T-helper 17 cell (primary cell): ENCODE measurements at regions not wholly inside any gene's neighbourhood (a gene's known extent, or its start where the extent isn't known, plus 50 kb on each side); places are given as distances from the start of the nearest gene placed in this dataset.

Source experiments
- ATAC-seq: fragments of 150-1000 bp; cut with Tn5 transposase; 2 replicates; pipeline ENCODE4 v1.10.0; 2021; ENCODE audit warnings: mild to moderate bottlenecking, moderate library complexity
- DNase-seq, 3 donors: peaks; one replicate each; pipeline versions ENCODE4 v3.0.0 to v3.0.0-alpha.2; 2020 to 2021
- H3K9me3 ChIP-seq: one replicate; pipeline ENCODE4 v1.7.0; 2013; ENCODE audit warnings: low read length, mild to moderate bottlenecking; ENCODE audit not compliant: control insufficient read depth, poor library complexity, severe bottlenecking
- H3K27ac Mint-ChIP-seq: one replicate; pipeline ENCODE4 v1.8.0; 2022; ENCODE audit warnings: mild to moderate bottlenecking, moderate library complexity, mixed read lengths
- H3K27me3 Mint-ChIP-seq: one replicate; pipeline ENCODE4 v1.8.0; 2022; ENCODE audit warnings: mixed read lengths
- H3K36me3 Mint-ChIP-seq: one replicate; pipeline ENCODE4 v1.8.0; 2022; ENCODE audit warnings: low read depth, mixed read lengths
- H3K4me1 Mint-ChIP-seq: one replicate; pipeline ENCODE4 v1.8.0; 2022; ENCODE audit warnings: mild to moderate bottlenecking, mixed read lengths
- H3K4me3 Mint-ChIP-seq: one replicate; pipeline ENCODE4 v1.8.0; 2022; ENCODE audit warnings: mild to moderate bottlenecking, moderate library complexity, mixed read lengths

- ATAC-seq (no peak), DNase-seq (no peak)
- Mint-ChIP-seq H3K4me1 (no peaks in the 10 kb centered on the region), H3K27ac (no peak overlapping the region), H3K4me3 (no peak overlapping the region), H3K36me3 (no peaks in the 10 kb centered on the region), H3K27me3 (peaks cover 39% of the 10 kb centered on the region)
- no peaks in the 10 kb centered on the region for H3K9me3 ChIP-seq
Observed at GRCh38 chr3:70861234-70861633, 548.8 kb upstream of the MDFIC2 start.

GRCh38 chr3:70857916-70858315, 545.5 kb upstream of the MDFIC2 start:
- DNase-seq, result no peak
- no peak for ATAC-seq
- H3K27ac Mint-ChIP-seq, result no peak overlapping the region
- peaks cover 39% of the 10 kb centered on the region for H3K27me3 Mint-ChIP-seq
- H3K4me3 Mint-ChIP-seq, result no peak overlapping the region
- H3K4me1 Mint-ChIP-seq, result peaks cover 5% of the 10 kb centered on the region
- H3K9me3 ChIP-seq, result no peaks in the 10 kb centered on the region
- H3K36me3 Mint-ChIP-seq, result no peaks in the 10 kb centered on the region

GRCh38 chr3:70856414-70857162, 544.1 kb upstream of the MDFIC2 start:
- no peak for DNase-seq
- no peak overlapping the region for H3K4me3 Mint-ChIP-seq
- H3K4me1 Mint-ChIP-seq, result peaks cover 5% of the 10 kb centered on the region
- peaks cover 2% of the 10 kb centered on the region for H3K36me3 Mint-ChIP-seq
- H3K9me3 ChIP-seq, result no peaks in the 10 kb centered on the region
- H3K27me3 Mint-ChIP-seq, result peaks cover 27% of the 10 kb centered on the region
- ATAC-seq, result no peak
- H3K27ac Mint-ChIP-seq, result no peak overlapping the region

- no peak overlapping the region for H3K4me3 Mint-ChIP-seq
- no peak overlapping the region for H3K27ac Mint-ChIP-seq
- peaks cover 2% of the 10 kb centered on the region for H3K36me3 Mint-ChIP-seq
- DNase-seq, result no peak
- no peak for ATAC-seq
- peaks cover 5% of the 10 kb centered on the region for H3K4me1 Mint-ChIP-seq
- no peaks in the 10 kb centered on the region for H3K9me3 ChIP-seq
- peaks cover 19% of the 10 kb centered on the region for H3K27me3 Mint-ChIP-seq
Observed at GRCh38 chr3:70855149-70855548, 542.7 kb upstream of the MDFIC2 start.

- H3K4me1 Mint-ChIP-seq, result peaks cover 5% of the 10 kb centered on the region
- ATAC-seq, result no peak
Observed at GRCh38 chr3:70854108-70854507, 541.7 kb upstream of the MDFIC2 start.

GRCh38 chr3:70853161-70853944, 540.9 kb upstream of the MDFIC2 start:
- no peak overlapping the region for H3K4me3 Mint-ChIP-seq
- H3K27ac Mint-ChIP-seq, result no peak overlapping the region
- peaks cover 2% of the 10 kb centered on the region for H3K36me3 Mint-ChIP-seq
- ATAC-seq (no peak), DNase-seq (no peak)
- H3K4me1 Mint-ChIP-seq, result peaks cover 5% of the 10 kb centered on the region
- H3K9me3 ChIP-seq, result no peaks in the 10 kb centered on the region
- peaks cover 26% of the 10 kb centered on the region for H3K27me3 Mint-ChIP-seq

More at GRCh38 chr3:70854108-70854507, 541.7 kb upstream of the MDFIC2 start:
- H3K4me3 Mint-ChIP-seq, result no peak overlapping the region
- H3K9me3 ChIP-seq, result no peaks in the 10 kb centered on the region
- peaks cover 2% of the 10 kb centered on the region for H3K36me3 Mint-ChIP-seq
- H3K27ac Mint-ChIP-seq, result no peak overlapping the region
- H3K27me3 Mint-ChIP-seq, result peaks cover 18% of the 10 kb centered on the region
- no peak for DNase-seq

- Mint-ChIP-seq H3K27ac (no peak overlapping the region), H3K27me3 (peaks cover 26% of the 10 kb centered on the region), H3K36me3 (peaks cover 2% of the 10 kb centered on the region), H3K4me1 (peaks cover 5% of the 10 kb centered on the region), H3K4me3 (no peak overlapping the region)
- ATAC-seq (no peak), DNase-seq (no peak)
- H3K9me3 ChIP-seq, result no peaks in the 10 kb centered on the region
Observed at GRCh38 chr3:70849911-70850699, 537.7 kb upstream of the MDFIC2 start.

- Mint-ChIP-seq H3K27ac (peak overlapping the region; percentile 69), H3K4me1 (peaks cover 21% of the 10 kb centered on the region), H3K4me3 (peak overlapping the region; percentile 37), H3K27me3 (peaks cover 9% of the 10 kb centered on the region), H3K36me3 (no peaks in the 10 kb centered on the region)
- H3K9me3 ChIP-seq, result no peaks in the 10 kb centered on the region
- no peak for ATAC-seq
- no peak for DNase-seq
Observed at GRCh38 chr3:70840106-70840870, 527.9 kb upstream of the MDFIC2 start.

- Mint-ChIP-seq H3K27ac (no peak overlapping the region), H3K36me3 (no peaks in the 10 kb centered on the region), H3K4me3 (no peak overlapping the region), H3K4me1 (no peaks in the 10 kb centered on the region), H3K27me3 (peaks cover 17% of the 10 kb centered on the region)
- no peaks in the 10 kb centered on the region for H3K9me3 ChIP-seq
- no peak for ATAC-seq
- no peak for DNase-seq
Observed at GRCh38 chr3:70833239-70833960, 521.0 kb upstream of the MDFIC2 start.

- no peak overlapping the region for H3K27ac Mint-ChIP-seq
- H3K9me3 ChIP-seq, result no peaks in the 10 kb centered on the region
- ATAC-seq (no peak), DNase-seq (no peak)
- no peaks in the 10 kb centered on the region for H3K4me1 Mint-ChIP-seq
- peaks cover 17% of the 10 kb centered on the region for H3K27me3 Mint-ChIP-seq
- H3K4me3 Mint-ChIP-seq, result no peak overlapping the region
- H3K36me3 Mint-ChIP-seq, result no peaks in the 10 kb centered on the region
Observed at GRCh38 chr3:70832834-70833205, 520.4 kb upstream of the MDFIC2 start.

GRCh38 chr3:70832089-70832833, 519.8 kb upstream of the MDFIC2 start:
- Mint-ChIP-seq H3K4me1 (no peaks in the 10 kb centered on the region), H3K36me3 (no peaks in the 10 kb centered on the region), H3K27me3 (peaks cover 17% of the 10 kb centered on the region), H3K4me3 (no peak overlapping the region), H3K27ac (no peak overlapping the region)
- H3K9me3 ChIP-seq, result no peaks in the 10 kb centered on the region
- ATAC-seq (no peak), DNase-seq (no peak)

GRCh38 chr3:70829092-70829491, 516.7 kb upstream of the MDFIC2 start:
- DNase-seq (no peak), ATAC-seq (no peak)
- H3K4me3 Mint-ChIP-seq, result no peak overlapping the region
- no peaks in the 10 kb centered on the region for H3K36me3 Mint-ChIP-seq
- no peak overlapping the region for H3K27ac Mint-ChIP-seq
- peaks cover 8% of the 10 kb centered on the region for H3K27me3 Mint-ChIP-seq
- no peaks in the 10 kb centered on the region for H3K9me3 ChIP-seq
- H3K4me1 Mint-ChIP-seq, result no peaks in the 10 kb centered on the region
